ENCODE measurements at regions not wholly inside any gene's neighbourhood (a gene's known extent, or its start where the extent isn't known, plus 50 kb on each side); places are given as distances from the start of the nearest gene placed in this dataset.

- Histone ChIP-seq H2AFZ (ENCODE audit: low read length) (no peak overlapping the region), H3K4me1 (ENCODE audit: insufficient read depth, low read length, poor library complexity, severe bottlenecking) (no peaks in the 10 kb centered on the region), H3K9me3 (ENCODE audit: insufficient read depth, low read depth, low read length) (no peaks in the 10 kb centered on the region), H4K20me1 (ENCODE audit: insufficient read depth, low read length, poor library complexity, severe bottlenecking) (no peaks in the 10 kb centered on the region), H3K4me2 (ENCODE audit: low read depth, low read length, poor library complexity, severe bottlenecking) (no peak overlapping the region), H3K9me2 (replicated peaks; ENCODE audit: low read depth, low read length) (no peaks in the 10 kb centered on the region), H3K9ac (ENCODE audit: low read depth, low read length, poor library complexity, severe bottlenecking) (no peak overlapping the region), H3K36me3 (ENCODE audit: insufficient read depth, low read length) (no peaks in the 10 kb centered on the region), H3K4me3 (ENCODE audit: low read length, poor library complexity, severe bottlenecking) (no peak overlapping the region), H3K27me3 (ENCODE audit: insufficient read depth, low read length, poor library complexity, severe bottlenecking) (no peaks in the 10 kb centered on the region), H3F3A (ENCODE audit: low read depth) (no peaks in the 10 kb centered on the region), H3K79me2 (ENCODE audit: insufficient read depth, low read length) (no peaks in the 10 kb centered on the region)
- TF ChIP-seq CTCF (conservative IDR thresholded peaks at IDR 0.05; ENCODE audit: low read length) (no peak), EZH2phosphoT487 (IDR thresholded peaks at IDR 0.05; ENCODE audit: borderline replicate concordance) (no peak)
These were observed 139.6 kb upstream of the TRPC6 start for GRCh38 chr11:101723371-101723770.

GRCh38 chr11:101721270-101721669, 137.5 kb upstream of the TRPC6 start:
- H3K4me1 ChIP-seq (ENCODE audit: insufficient read depth, low read length, poor library complexity, severe bottlenecking), result no peaks in the 10 kb centered on the region
- no peaks in the 10 kb centered on the region for H3K27me3 ChIP-seq (ENCODE audit: insufficient read depth, low read length, poor library complexity, severe bottlenecking)
- no peak overlapping the region for H3K4me3 ChIP-seq (ENCODE audit: low read length, poor library complexity, severe bottlenecking)
- no peak for TF ChIP-seq EZH2phosphoT487 (IDR thresholded peaks at IDR 0.05; ENCODE audit: borderline replicate concordance)
- TF ChIP-seq CTCF (conservative IDR thresholded peaks at IDR 0.05; ENCODE audit: low read length), result no peak
- H3K9me3 ChIP-seq (ENCODE audit: insufficient read depth, low read depth, low read length), result no peaks in the 10 kb centered on the region
- no peaks in the 10 kb centered on the region for H3F3A ChIP-seq (ENCODE audit: low read depth)
- no peaks in the 10 kb centered on the region for H4K20me1 ChIP-seq (ENCODE audit: insufficient read depth, low read length, poor library complexity, severe bottlenecking)
- H3K9ac ChIP-seq (ENCODE audit: low read depth, low read length, poor library complexity, severe bottlenecking), result no peak overlapping the region
- H2AFZ ChIP-seq (ENCODE audit: low read length), result no peak overlapping the region
- H3K79me2 ChIP-seq (ENCODE audit: insufficient read depth, low read length), result no peaks in the 10 kb centered on the region
- H3K9me2 ChIP-seq (replicated peaks; ENCODE audit: low read depth, low read length), result no peaks in the 10 kb centered on the region
- H3K4me2 ChIP-seq (ENCODE audit: low read depth, low read length, poor library complexity, severe bottlenecking), result no peak overlapping the region
- H3K36me3 ChIP-seq (ENCODE audit: insufficient read depth, low read length), result no peaks in the 10 kb centered on the region

GRCh38 chr11:101718402-101718801, 134.6 kb upstream of the TRPC6 start:
- H3F3A ChIP-seq (ENCODE audit: low read depth), result no peaks in the 10 kb centered on the region
- H3K27me3 ChIP-seq (ENCODE audit: insufficient read depth, low read length, poor library complexity, severe bottlenecking), result no peaks in the 10 kb centered on the region
- no peaks in the 10 kb centered on the region for H3K79me2 ChIP-seq (ENCODE audit: insufficient read depth, low read length)
- no peak overlapping the region for H3K4me3 ChIP-seq (ENCODE audit: low read length, poor library complexity, severe bottlenecking)
- no peaks in the 10 kb centered on the region for H3K9me3 ChIP-seq (ENCODE audit: insufficient read depth, low read depth, low read length)
- H4K20me1 ChIP-seq (ENCODE audit: insufficient read depth, low read length, poor library complexity, severe bottlenecking), result no peaks in the 10 kb centered on the region
- H3K9me2 ChIP-seq (replicated peaks; ENCODE audit: low read depth, low read length), result no peaks in the 10 kb centered on the region
- H3K9ac ChIP-seq (ENCODE audit: low read depth, low read length, poor library complexity, severe bottlenecking), result no peak overlapping the region
- no peak for TF ChIP-seq EZH2phosphoT487 (IDR thresholded peaks at IDR 0.05; ENCODE audit: borderline replicate concordance)
- no peak for TF ChIP-seq CTCF (conservative IDR thresholded peaks at IDR 0.05; ENCODE audit: low read length)
- H3K4me1 ChIP-seq (ENCODE audit: insufficient read depth, low read length, poor library complexity, severe bottlenecking), result no peaks in the 10 kb centered on the region
- no peaks in the 10 kb centered on the region for H3K36me3 ChIP-seq (ENCODE audit: insufficient read depth, low read length)
- H2AFZ ChIP-seq (ENCODE audit: low read length), result no peak overlapping the region
- no peak overlapping the region for H3K4me2 ChIP-seq (ENCODE audit: low read depth, low read length, poor library complexity, severe bottlenecking)

Measured in Loucy (cell line).